ENCODE measurements at regions not wholly inside any gene's neighbourhood (a gene's known extent, or its start where the extent isn't known, plus 50 kb on each side); places are given as distances from the start of the nearest gene placed in this dataset.

GRCh38 chr7:156121956-156122355 is 309.7 kb upstream of the SHH start:
- no peaks in the 10 kb centered on the region for H3K9me3 ChIP-seq
- H3K36me3 ChIP-seq, result no peaks in the 10 kb centered on the region
- DNase-seq, result no peak
- H3K27me3 ChIP-seq, result no peaks in the 10 kb centered on the region
- H3K4me3 ChIP-seq, result no peak overlapping the region

- no peaks in the 10 kb centered on the region for H3K9me3 ChIP-seq
- no peak for DNase-seq
- no peaks in the 10 kb centered on the region for H3K27me3 ChIP-seq
- H3K4me3 ChIP-seq, result no peak overlapping the region
- no peaks in the 10 kb centered on the region for H3K36me3 ChIP-seq
Measured at GRCh38 chr7:156121434-156121833, 309.2 kb upstream of the SHH start.

GRCh38 chr7:156120552-156120951 is 308.3 kb upstream of the SHH start:
- Histone ChIP-seq H3K9me3 (no peaks in the 10 kb centered on the region), H3K36me3 (no peaks in the 10 kb centered on the region), H3K27me3 (no peaks in the 10 kb centered on the region), H3K4me3 (no peak overlapping the region)
- DNase-seq, result no peak

GRCh38 chr7:156119771-156120170 is 307.5 kb upstream of the SHH start:
- H3K4me3 ChIP-seq, result no peak overlapping the region
- no peak for DNase-seq
- no peaks in the 10 kb centered on the region for H3K36me3 ChIP-seq
- H3K27me3 ChIP-seq, result no peaks in the 10 kb centered on the region
- no peaks in the 10 kb centered on the region for H3K9me3 ChIP-seq

GRCh38 chr7:156118248-156118645 is 306.0 kb upstream of the SHH start:
- no peaks in the 10 kb centered on the region for H3K27me3 ChIP-seq
- no peak overlapping the region for H3K4me3 ChIP-seq
- H3K9me3 ChIP-seq, result no peaks in the 10 kb centered on the region
- H3K36me3 ChIP-seq, result no peaks in the 10 kb centered on the region
- DNase-seq, result no peak

GRCh38 chr7:156117542-156118247 is 305.4 kb upstream of the SHH start:
- H3K4me3 ChIP-seq, result no peak overlapping the region
- H3K36me3 ChIP-seq, result no peaks in the 10 kb centered on the region
- H3K27me3 ChIP-seq, result no peaks in the 10 kb centered on the region
- H3K9me3 ChIP-seq, result no peaks in the 10 kb centered on the region
- DNase-seq, result no peak

GRCh38 chr7:156116514-156117215 is 304.4 kb upstream of the SHH start:
- Histone ChIP-seq H3K36me3 (no peaks in the 10 kb centered on the region), H3K27me3 (no peaks in the 10 kb centered on the region), H3K9me3 (no peaks in the 10 kb centered on the region), H3K4me3 (no peak overlapping the region)
- no peak for DNase-seq

GRCh38 chr7:156115582-156115981 is 303.3 kb upstream of the SHH start:
- no peak overlapping the region for H3K4me3 ChIP-seq
- H3K9me3 ChIP-seq, result no peaks in the 10 kb centered on the region
- no peaks in the 10 kb centered on the region for H3K27me3 ChIP-seq
- H3K36me3 ChIP-seq, result no peaks in the 10 kb centered on the region
- no peak for DNase-seq

GRCh38 chr7:156113731-156114130 is 301.5 kb upstream of the SHH start:
- no peaks in the 10 kb centered on the region for H3K27me3 ChIP-seq
- H3K36me3 ChIP-seq, result no peaks in the 10 kb centered on the region
- DNase-seq, result no peak
- H3K4me3 ChIP-seq, result no peak overlapping the region
- no peaks in the 10 kb centered on the region for H3K9me3 ChIP-seq

- Histone ChIP-seq H3K4me3 (no peak overlapping the region), H3K36me3 (no peaks in the 10 kb centered on the region), H3K27me3 (no peaks in the 10 kb centered on the region), H3K9me3 (no peaks in the 10 kb centered on the region)
- no peak for DNase-seq
Measured at GRCh38 chr7:156109988-156110387, 297.7 kb upstream of the SHH start.

GRCh38 chr7:156109076-156109475 is 296.8 kb upstream of the SHH start:
- H3K9me3 ChIP-seq, result no peaks in the 10 kb centered on the region
- H3K4me3 ChIP-seq, result no peak overlapping the region
- H3K27me3 ChIP-seq, result no peaks in the 10 kb centered on the region
- no peak for DNase-seq
- H3K36me3 ChIP-seq, result no peaks in the 10 kb centered on the region

- Histone ChIP-seq H3K4me3 (no peak overlapping the region), H3K9me3 (no peaks in the 10 kb centered on the region), H3K36me3 (no peaks in the 10 kb centered on the region), H3K27me3 (no peaks in the 10 kb centered on the region)
- DNase-seq, result no peak
Measured at GRCh38 chr7:156107957-156108356, 295.7 kb upstream of the SHH start.

- H3K9me3 ChIP-seq, result no peaks in the 10 kb centered on the region
- H3K27me3 ChIP-seq, result no peaks in the 10 kb centered on the region
- H3K36me3 ChIP-seq, result no peaks in the 10 kb centered on the region
- DNase-seq, result no peak
- no peak overlapping the region for H3K4me3 ChIP-seq
Measured at GRCh38 chr7:156106107-156106426, 293.8 kb upstream of the SHH start.

- no peaks in the 10 kb centered on the region for H3K27me3 ChIP-seq
- H3K9me3 ChIP-seq, result no peaks in the 10 kb centered on the region
- no peak for DNase-seq
- H3K4me3 ChIP-seq, result no peak overlapping the region
- no peaks in the 10 kb centered on the region for H3K36me3 ChIP-seq
Measured at GRCh38 chr7:156105337-156106106, 293.3 kb upstream of the SHH start.

GRCh38 chr7:156104501-156105336 is 292.5 kb upstream of the SHH start:
- DNase-seq, result no peak
- H3K4me3 ChIP-seq, result no peak overlapping the region

GRCh38 chr7:156102267-156102666 is 290.0 kb upstream of the SHH start:
- no peak for DNase-seq
- no peaks in the 10 kb centered on the region for H3K36me3 ChIP-seq
- H3K27me3 ChIP-seq, result no peaks in the 10 kb centered on the region
- H3K9me3 ChIP-seq, result no peaks in the 10 kb centered on the region
- no peak overlapping the region for H3K4me3 ChIP-seq

More at GRCh38 chr7:156104501-156105336, 292.5 kb upstream of the SHH start:
- Histone ChIP-seq H3K27me3 (no peaks in the 10 kb centered on the region), H3K9me3 (no peaks in the 10 kb centered on the region), H3K36me3 (no peaks in the 10 kb centered on the region)

- Histone ChIP-seq H3K27me3 (no peaks in the 10 kb centered on the region), H3K36me3 (no peaks in the 10 kb centered on the region)
- DNase-seq, result no peak
Measured at GRCh38 chr7:156101355-156101754, 289.1 kb upstream of the SHH start.

More at GRCh38 chr7:156101355-156101754, 289.1 kb upstream of the SHH start:
- no peaks in the 10 kb centered on the region for H3K9me3 ChIP-seq
- H3K4me3 ChIP-seq, result no peak overlapping the region
